ENCODE measurements at regions not wholly inside any gene's neighbourhood (a gene's known extent, or its start where the extent isn't known, plus 50 kb on each side); places are given as distances from the start of the nearest gene placed in this dataset.

- Histone ChIP-seq H3K36me3 (ENCODE audit: control insufficient read depth in 4 of 4, insufficient read depth in 4 of 4, low read length in 4 of 4) (no peaks in the 10 kb centered on the region), H3K9me3 (ENCODE audit: control insufficient read depth in 4 of 4, insufficient read depth in 3 of 4, low read length in 3 of 4) (peaks cover 0 to 6% (median 0%) of the 10 kb centered on the region in 4 donors), H3K27me3 (ENCODE audit: control insufficient read depth in 3 of 3, insufficient read depth in 3 of 3, low read length in 2 of 3) (no peaks in the 10 kb centered on the region), H3K27ac (ENCODE audit: low read depth in 1 of 2, low read length in 1 of 2) (no peak overlapping the region), H3K9ac (ENCODE audit: insufficient read depth in 1 of 2, low read length in 2 of 2) (no peak overlapping the region), H3K4me3 (no peak overlapping the region), H3K4me1 (ENCODE audit: control insufficient read depth in 5 of 5, insufficient read depth in 5 of 5, low read length in 5 of 5) (peaks cover 0 to 5% (median 0%) of the 10 kb centered on the region in 5 donors)
- ATAC-seq (ENCODE audit: insufficient read depth, low FRiP score) (no peak), DNase-seq (no peak)
- WGBS, 2 donors, result 47 to 91% methylated on average over 1 of the region's 1 CpG
- TF ChIP-seq CTCF (IDR thresholded peaks at IDR 0.05; ENCODE audit: control extremely low read depth, extremely low read depth), result no peak
These were observed 148.8 kb upstream of the E2F7 start for GRCh38 chr12:77214136-77214535.

GRCh38 chr12:77213319-77213718 lies 147.9 kb upstream of the E2F7 start:
- DNase-seq (peak in 2 of 3 donors; percentile 26 to 57), ATAC-seq (ENCODE audit: insufficient read depth, low FRiP score) (no peak)
- Histone ChIP-seq H3K36me3 (ENCODE audit: control insufficient read depth in 4 of 4, insufficient read depth in 4 of 4, low read length in 4 of 4) (no peaks in the 10 kb centered on the region), H3K27ac (ENCODE audit: low read depth in 1 of 2, low read length in 1 of 2) (peak overlapping the region in 1 of 2 donors; percentile 6), H3K4me1 (ENCODE audit: control insufficient read depth in 5 of 5, insufficient read depth in 5 of 5, low read length in 5 of 5) (peaks cover 0 to 5% (median 0%) of the 10 kb centered on the region in 5 donors), H3K4me3 (no peak overlapping the region), H3K9ac (ENCODE audit: insufficient read depth in 1 of 2, low read length in 2 of 2) (no peak overlapping the region), H3K9me3 (ENCODE audit: control insufficient read depth in 4 of 4, insufficient read depth in 3 of 4, low read length in 3 of 4) (peaks cover 0 to 6% (median 0%) of the 10 kb centered on the region in 4 donors), H3K27me3 (ENCODE audit: control insufficient read depth in 3 of 3, insufficient read depth in 3 of 3, low read length in 2 of 3) (no peaks in the 10 kb centered on the region)
- 28 to 53% methylated on average over 5 of the region's 5 CpGs for WGBS, 2 donors
- TF ChIP-seq CTCF (IDR thresholded peaks at IDR 0.05; ENCODE audit: control extremely low read depth, extremely low read depth), result no peak

GRCh38 chr12:77210724-77211123 lies 145.4 kb upstream of the E2F7 start:
- 97 to 99% methylated on average over 1 of the region's 1 CpG for WGBS, 2 donors
- Histone ChIP-seq H3K9me3 (ENCODE audit: control insufficient read depth in 4 of 4, insufficient read depth in 3 of 4, low read length in 3 of 4) (no peaks in the 10 kb centered on the region), H3K4me3 (no peak overlapping the region), H3K36me3 (ENCODE audit: control insufficient read depth in 4 of 4, insufficient read depth in 4 of 4, low read length in 4 of 4) (no peaks in the 10 kb centered on the region), H3K27ac (ENCODE audit: low read depth in 1 of 2, low read length in 1 of 2) (no peak overlapping the region), H3K9ac (ENCODE audit: insufficient read depth in 1 of 2, low read length in 2 of 2) (no peak overlapping the region), H3K4me1 (ENCODE audit: control insufficient read depth in 5 of 5, insufficient read depth in 5 of 5, low read length in 5 of 5) (peaks cover 0 to 5% (median 0%) of the 10 kb centered on the region in 5 donors), H3K27me3 (ENCODE audit: control insufficient read depth in 3 of 3, insufficient read depth in 3 of 3, low read length in 2 of 3) (no peaks in the 10 kb centered on the region)
- ATAC-seq (ENCODE audit: insufficient read depth, low FRiP score) (no peak), DNase-seq (no peak)
- no peak for TF ChIP-seq CTCF (IDR thresholded peaks at IDR 0.05; ENCODE audit: control extremely low read depth, extremely low read depth)

GRCh38 chr12:77204083-77204482 lies 138.7 kb upstream of the E2F7 start:
- no peak overlapping the region for H3K27ac ChIP-seq (ENCODE audit: low read depth in 1 of 2, low read length in 1 of 2)
- no peak overlapping the region for H3K9ac ChIP-seq (ENCODE audit: insufficient read depth in 1 of 2, low read length in 2 of 2)
- ATAC-seq (ENCODE audit: insufficient read depth, low FRiP score) (no peak), DNase-seq (no peak)
- no peaks in the 10 kb centered on the region for H3K9me3 ChIP-seq (ENCODE audit: control insufficient read depth in 4 of 4, insufficient read depth in 3 of 4, low read length in 3 of 4)
- H3K4me3 ChIP-seq, result no peak overlapping the region
- no peaks in the 10 kb centered on the region for H3K4me1 ChIP-seq (ENCODE audit: control insufficient read depth in 5 of 5, insufficient read depth in 5 of 5, low read length in 5 of 5)
- 61 to 79% methylated on average over 3 of the region's 3 CpGs for WGBS, 2 donors
- H3K27me3 ChIP-seq (ENCODE audit: control insufficient read depth in 3 of 3, insufficient read depth in 3 of 3, low read length in 2 of 3), result no peaks in the 10 kb centered on the region
- no peak for TF ChIP-seq CTCF (IDR thresholded peaks at IDR 0.05; ENCODE audit: control extremely low read depth, extremely low read depth)
- H3K36me3 ChIP-seq (ENCODE audit: control insufficient read depth in 4 of 4, insufficient read depth in 4 of 4, low read length in 4 of 4), result no peaks in the 10 kb centered on the region

All from lung (tissue), 11 donors.